HG02678 (cell line): ENCODE measurements at regions not wholly inside any gene's neighbourhood (a gene's known extent, or its start where the extent isn't known, plus 50 kb on each side); places are given as distances from the start of the nearest gene placed in this dataset.
A peak's percentile ranks its signal among the peaks of the same experiment; 100 is the strongest.

Source experiments
- ATAC-seq: cut with Tn5 transposase; IDR thresholded peaks from one replicate; pipeline ENCODE4 v1.9.1; 2021; ENCODE audit warnings: mild to moderate bottlenecking, moderate library complexity; ENCODE audit not compliant: unreplicated experiment

- no peak for ATAC-seq
Observed at GRCh38 chr6:54991761-54992330, 145.3 kb downstream of the FAM83B start.

- no peak for ATAC-seq
Observed at GRCh38 chr6:54992789-54993188, 146.2 kb downstream of the FAM83B start.

GRCh38 chr6:54993294-54993693, 146.7 kb downstream of the FAM83B start:
- no peak for ATAC-seq

- no peak for ATAC-seq
Observed at GRCh38 chr6:54993948-54994347, 147.4 kb downstream of the FAM83B start.

GRCh38 chr6:54998576-54998975, 152.0 kb downstream of the FAM83B start:
- no peak for ATAC-seq

GRCh38 chr6:55003719-55004430, 157.3 kb downstream of the FAM83B start:
- ATAC-seq: no peak

- no peak for ATAC-seq
Observed at GRCh38 chr6:55009131-55009530, 162.6 kb downstream of the FAM83B start.

- no peak for ATAC-seq
Observed at GRCh38 chr6:55011034-55011433, 163.3 kb upstream of the HCRTR2 start.

- no peak for ATAC-seq
Observed at GRCh38 chr6:55012454-55012853, 161.9 kb upstream of the HCRTR2 start.

- ATAC-seq: no peak
Observed at GRCh38 chr6:55014321-55015088, 159.8 kb upstream of the HCRTR2 start.

GRCh38 chr6:55016261-55016660, 158.1 kb upstream of the HCRTR2 start:
- no peak for ATAC-seq

GRCh38 chr6:55017555-55018300, 156.6 kb upstream of the HCRTR2 start:
- ATAC-seq: no peak

- ATAC-seq: no peak
Observed at GRCh38 chr6:55019591-55019990, 154.7 kb upstream of the HCRTR2 start.

GRCh38 chr6:55023230-55023629, 151.1 kb upstream of the HCRTR2 start:
- ATAC-seq: peak; percentile 51

GRCh38 chr6:55033016-55033546, 141.2 kb upstream of the HCRTR2 start:
- ATAC-seq: no peak

GRCh38 chr6:55034752-55035151, 139.6 kb upstream of the HCRTR2 start:
- ATAC-seq: no peak

GRCh38 chr6:55040102-55040848, 134.0 kb upstream of the HCRTR2 start:
- ATAC-seq: no peak

GRCh38 chr6:55046869-55047422, 127.4 kb upstream of the HCRTR2 start:
- no peak for ATAC-seq

- no peak for ATAC-seq
Observed at GRCh38 chr6:55047451-55048044, 126.8 kb upstream of the HCRTR2 start.

GRCh38 chr6:55049866-55050265, 124.4 kb upstream of the HCRTR2 start:
- ATAC-seq: no peak
